Smooth muscle cell (in vitro differentiated cells): ENCODE measurements at regions not wholly inside any gene's neighbourhood (a gene's known extent, or its start where the extent isn't known, plus 50 kb on each side); places are given as distances from the start of the nearest gene placed in this dataset.

Experiments
- DNase-seq: peaks from one replicate; lab custom pipeline; 2025; ENCODE audit not compliant: unreplicated experiment; lab: John Stamatoyannopoulos, UW
- H2AFZ ChIP-seq: fragments of 200-600 bp; sonication (generic); 2 replicates; pipeline ENCODE4 v1.6.0; 2016; ENCODE audit warnings: antibody characterized with exemption, low read depth, mild to moderate bottlenecking
- H3F3A ChIP-seq: fragments of 200-600 bp; sonication (generic); 2 replicates; pipeline ENCODE4 v1.6.0; 2017; ENCODE audit warnings: antibody characterized with exemption, low read depth
- H3K27ac ChIP-seq: fragments of 200-600 bp; sonication (generic); 2 replicates; pipeline ENCODE4 v1.5.1; 2016; ENCODE audit warnings: low read depth, mild to moderate bottlenecking
- H3K27me3 ChIP-seq: fragments of 200-600 bp; sonication (generic); 2 replicates; pipeline ENCODE4 v1.6.1; 2016; ENCODE audit warnings: low read depth, mild to moderate bottlenecking
- H3K36me3 ChIP-seq: fragments of 200-600 bp; sonication (generic); 2 replicates; pipeline ENCODE4 v1.5.1; 2016; ENCODE audit warnings: low read depth
- H3K4me1 ChIP-seq: fragments of 200-600 bp; sonication (generic); 2 replicates; pipeline ENCODE4 v1.5.1; 2016; ENCODE audit warnings: low read depth
- H3K4me2 ChIP-seq: fragments of 200-600 bp; sonication (generic); 2 replicates; pipeline ENCODE4 v1.6.0; 2016; ENCODE audit warnings: mild to moderate bottlenecking
- H3K4me3 ChIP-seq: fragments of 200-600 bp; sonication (generic); 2 replicates; pipeline ENCODE4 v1.5.1; 2016; ENCODE audit warnings: mild to moderate bottlenecking
- H3K79me2 ChIP-seq: fragments of 200-600 bp; sonication (generic); 2 replicates; pipeline ENCODE4 v1.6.0; 2016; ENCODE audit warnings: low read depth, mild to moderate bottlenecking
- H3K9ac ChIP-seq: fragments of 200-600 bp; sonication (generic); 2 replicates; pipeline ENCODE4 v1.6.0; 2016; ENCODE audit warnings: low read depth
- H3K9me3 ChIP-seq: fragments of 200-600 bp; sonication (generic); replicated peaks from 2 replicates; pipeline ENCODE4 v1.5.1; 2016; ENCODE audit warnings: low read depth
- H4K20me1 ChIP-seq: fragments of 200-600 bp; sonication (generic); 2 replicates; pipeline ENCODE4 v1.6.0; 2016; ENCODE audit warnings: low read depth
- WGBS: methylation state at CpG from one replicate; pipeline ENCODE4 v1.1.7; 2016; ENCODE audit warnings: low lambda C conversion rate; 5-methylcytosine and 5-hydroxymethylcytosine counted together
- TF ChIP-seq, protein P1 (sequence below): fragments of 200-600 bp; sonication (generic); IDR thresholded peaks from 2 replicates; pipeline ENCODE4 v1.5.1; 2017; ENCODE audit warnings: borderline replicate concordance, mild to moderate bottlenecking, antibody characterized with exemption; ENCODE audit not compliant: insufficient read depth, poor library complexity, severe bottlenecking

- Histone ChIP-seq H3F3A (no peaks in the 10 kb centered on the region), H3K9me3 (no peaks in the 10 kb centered on the region), H3K79me2 (no peaks in the 10 kb centered on the region), H3K4me3 (no peak overlapping the region), H3K4me2 (no peak overlapping the region), H2AFZ (no peak overlapping the region), H3K27ac (no peak overlapping the region), H3K27me3 (no peaks in the 10 kb centered on the region), H3K4me1 (no peaks in the 10 kb centered on the region), H4K20me1 (no peaks in the 10 kb centered on the region), H3K36me3 (no peaks in the 10 kb centered on the region), H3K9ac (no peak overlapping the region)
- WGBS = 92% methylated on average over 4 of the region's 4 CpGs
- no peak for DNase-seq
- TF ChIP-seq, protein P1, sequence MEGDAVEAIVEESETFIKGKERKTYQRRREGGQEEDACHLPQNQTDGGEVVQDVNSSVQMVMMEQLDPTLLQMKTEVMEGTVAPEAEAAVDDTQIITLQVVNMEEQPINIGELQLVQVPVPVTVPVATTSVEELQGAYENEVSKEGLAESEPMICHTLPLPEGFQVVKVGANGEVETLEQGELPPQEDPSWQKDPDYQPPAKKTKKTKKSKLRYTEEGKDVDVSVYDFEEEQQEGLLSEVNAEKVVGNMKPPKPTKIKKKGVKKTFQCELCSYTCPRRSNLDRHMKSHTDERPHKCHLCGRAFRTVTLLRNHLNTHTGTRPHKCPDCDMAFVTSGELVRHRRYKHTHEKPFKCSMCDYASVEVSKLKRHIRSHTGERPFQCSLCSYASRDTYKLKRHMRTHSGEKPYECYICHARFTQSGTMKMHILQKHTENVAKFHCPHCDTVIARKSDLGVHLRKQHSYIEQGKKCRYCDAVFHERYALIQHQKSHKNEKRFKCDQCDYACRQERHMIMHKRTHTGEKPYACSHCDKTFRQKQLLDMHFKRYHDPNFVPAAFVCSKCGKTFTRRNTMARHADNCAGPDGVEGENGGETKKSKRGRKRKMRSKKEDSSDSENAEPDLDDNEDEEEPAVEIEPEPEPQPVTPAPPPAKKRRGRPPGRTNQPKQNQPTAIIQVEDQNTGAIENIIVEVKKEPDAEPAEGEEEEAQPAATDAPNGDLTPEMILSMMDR = no peak
These were observed 543.0 kb upstream of the RGS18 start for GRCh38 chr1:191615101-191615821.

DNA sequence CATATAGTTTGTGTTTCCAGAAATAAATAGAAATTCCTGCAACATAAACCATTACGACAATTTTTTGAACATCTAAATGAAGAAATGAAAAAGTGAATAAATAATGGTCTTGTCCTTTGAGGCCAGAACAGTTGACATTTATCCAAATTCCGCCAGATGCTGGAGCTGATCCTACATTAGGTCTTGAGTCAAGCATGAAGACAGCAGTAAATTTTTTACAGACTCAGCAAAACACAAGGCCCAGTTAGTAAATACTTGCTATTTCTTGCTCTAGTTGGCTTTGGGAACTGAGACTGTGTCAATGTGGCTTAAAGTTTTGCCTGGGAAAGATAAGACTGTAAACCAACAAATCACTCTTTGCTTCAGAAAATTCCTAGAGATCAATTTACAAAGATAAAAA is 540.1 kb upstream of the RGS18 start:
- no peaks in the 10 kb centered on the region for H3K79me2 ChIP-seq
- H4K20me1 ChIP-seq = no peaks in the 10 kb centered on the region
- no peak overlapping the region for H3K27ac ChIP-seq
- peak overlapping the region; percentile 41 for H2AFZ ChIP-seq
- no peaks in the 10 kb centered on the region for H3K36me3 ChIP-seq
- no peaks in the 10 kb centered on the region for H3K4me1 ChIP-seq
- DNase-seq = no peak
- TF ChIP-seq, protein P1 = no peak
- 90% methylated on average over 2 of the region's 2 CpGs for WGBS
- no peak overlapping the region for H3K4me2 ChIP-seq
- no peak overlapping the region for H3K4me3 ChIP-seq
- no peaks in the 10 kb centered on the region for H3K9me3 ChIP-seq
- H3F3A ChIP-seq = no peaks in the 10 kb centered on the region
- H3K9ac ChIP-seq = no peak overlapping the region
- no peaks in the 10 kb centered on the region for H3K27me3 ChIP-seq

DNA sequence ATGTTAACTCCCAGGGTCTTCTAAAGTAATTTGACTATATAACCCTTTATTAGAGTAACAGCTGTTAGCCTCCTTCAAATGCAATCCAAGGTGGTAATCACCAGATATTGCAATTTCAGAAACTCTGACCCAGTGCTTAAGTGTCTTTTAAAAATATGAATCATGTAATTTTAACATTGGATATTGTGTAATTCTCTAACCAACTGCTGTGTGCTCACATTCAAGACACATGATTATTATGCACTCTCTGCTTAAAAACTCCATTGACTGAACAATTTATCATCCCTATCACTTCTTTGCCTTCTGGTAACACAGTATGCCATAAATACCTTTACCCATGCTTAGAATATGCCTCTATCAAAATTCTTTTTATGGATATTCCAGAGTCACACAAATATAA is 537.4 kb upstream of the RGS18 start:
- Histone ChIP-seq H4K20me1 (no peaks in the 10 kb centered on the region), H3K9ac (no peak overlapping the region), H3F3A (no peaks in the 10 kb centered on the region), H3K79me2 (no peaks in the 10 kb centered on the region), H3K9me3 (no peaks in the 10 kb centered on the region), H3K36me3 (no peaks in the 10 kb centered on the region), H3K4me3 (no peak overlapping the region), H3K4me1 (no peaks in the 10 kb centered on the region), H3K27ac (no peak overlapping the region), H3K27me3 (no peaks in the 10 kb centered on the region), H2AFZ (no peak overlapping the region), H3K4me2 (no peak overlapping the region)
- TF ChIP-seq, protein P1 = no peak
- DNase-seq = no peak

GRCh38 chr1:191624044-191624443 is 534.2 kb upstream of the RGS18 start:
- H3K4me2 ChIP-seq = no peak overlapping the region
- H3F3A ChIP-seq = no peaks in the 10 kb centered on the region
- H3K27ac ChIP-seq = no peak overlapping the region
- TF ChIP-seq, protein P1 = no peak
- no peak overlapping the region for H2AFZ ChIP-seq
- H3K9me3 ChIP-seq = no peaks in the 10 kb centered on the region
- no peak overlapping the region for H3K4me3 ChIP-seq
- H3K36me3 ChIP-seq = no peaks in the 10 kb centered on the region
- DNase-seq = no peak
- no peaks in the 10 kb centered on the region for H3K79me2 ChIP-seq
- no peaks in the 10 kb centered on the region for H3K4me1 ChIP-seq
- no peaks in the 10 kb centered on the region for H4K20me1 ChIP-seq
- H3K9ac ChIP-seq = no peak overlapping the region
- 97% methylated on average over 1 of the region's 1 CpG for WGBS
- H3K27me3 ChIP-seq = no peaks in the 10 kb centered on the region
